GM18868 (cell line): ENCODE measurements at regions not wholly inside any gene's neighbourhood (a gene's known extent, or its start where the extent isn't known, plus 50 kb on each side); places are given as distances from the start of the nearest gene placed in this dataset.

ENCODE experiments used
- ATAC-seq: cut with Tn5 transposase; IDR thresholded peaks from one replicate; pipeline ENCODE4 v1.9.1; 2021; ENCODE audit warnings: mild to moderate bottlenecking, moderate library complexity; ENCODE audit not compliant: unreplicated experiment

GRCh38 chr4:77358315-77358928 is 201.4 kb downstream of the CCNG2 start:
- peak; percentile 51 for ATAC-seq

- no peak for ATAC-seq
These were observed 203.4 kb downstream of the CCNG2 start for GRCh38 chr4:77360451-77360850.

GRCh38 chr4:77366876-77367275 is 209.9 kb downstream of the CCNG2 start:
- ATAC-seq: peak; percentile 93

- ATAC-seq: peak; percentile 44
These were observed 210.6 kb downstream of the CCNG2 start for GRCh38 chr4:77367638-77368037.

GRCh38 chr4:77372375-77372774 is 215.4 kb downstream of the CCNG2 start:
- ATAC-seq: no peak

- no peak for ATAC-seq
These were observed 219.0 kb downstream of the CCNG2 start for GRCh38 chr4:77375866-77376607.

- no peak for ATAC-seq
These were observed 219.9 kb downstream of the CCNG2 start for GRCh38 chr4:77376788-77377460.

- no peak for ATAC-seq
These were observed 221.5 kb upstream of the CXCL13 start for GRCh38 chr4:77384094-77384493.

GRCh38 chr4:77385124-77385969 is 220.3 kb upstream of the CXCL13 start:
- ATAC-seq: peak; percentile 78

- ATAC-seq: no peak
These were observed 211.6 kb upstream of the CXCL13 start for GRCh38 chr4:77393996-77394395.

- ATAC-seq: no peak
These were observed 210.1 kb upstream of the CXCL13 start for GRCh38 chr4:77395481-77395880.

- no peak for ATAC-seq
These were observed 207.4 kb upstream of the CXCL13 start for GRCh38 chr4:77398256-77398655.

- no peak for ATAC-seq
These were observed 205.8 kb upstream of the CXCL13 start for GRCh38 chr4:77399831-77400230.

GRCh38 chr4:77413766-77414165 is 191.9 kb upstream of the CXCL13 start:
- ATAC-seq: no peak

- ATAC-seq: no peak
These were observed 189.9 kb upstream of the CXCL13 start for GRCh38 chr4:77415689-77416088.

- peak; percentile 77 for ATAC-seq
These were observed 187.3 kb upstream of the CXCL13 start for GRCh38 chr4:77418333-77418732.

- no peak for ATAC-seq
These were observed 174.8 kb upstream of the CXCL13 start for GRCh38 chr4:77430847-77431246.

GRCh38 chr4:77431546-77431945 is 174.1 kb upstream of the CXCL13 start:
- no peak for ATAC-seq

- no peak for ATAC-seq
These were observed 172.8 kb upstream of the CXCL13 start for GRCh38 chr4:77432717-77433417.

GRCh38 chr4:77433418-77433733 is 172.2 kb upstream of the CXCL13 start:
- peak; percentile 79 for ATAC-seq
